ENCODE measurements at regions not wholly inside any gene's neighbourhood (a gene's known extent, or its start where the extent isn't known, plus 50 kb on each side); places are given as distances from the start of the nearest gene placed in this dataset.

DNA sequence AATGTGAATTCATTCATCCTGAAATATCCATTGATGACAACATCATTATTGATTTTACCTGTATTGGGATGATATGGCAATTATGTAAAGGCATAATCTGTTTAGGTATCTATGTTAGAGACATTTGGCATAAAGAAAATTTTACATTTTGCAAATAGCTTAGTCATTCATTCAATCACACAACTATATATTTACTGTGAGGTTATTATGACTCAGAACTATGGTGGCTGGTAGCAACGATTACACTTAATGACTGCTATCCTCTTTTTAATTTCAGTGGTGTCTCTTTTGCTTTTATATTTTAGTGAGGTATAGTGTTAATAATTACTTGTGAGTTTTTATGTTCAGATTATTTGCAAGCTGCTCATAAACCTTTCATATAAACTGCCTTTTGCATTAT lies 955.9 kb downstream of the SLITRK6 start:
- TF ChIP-seq RFX5 (IDR thresholded peaks at IDR 0.05; ENCODE audit: low read depth, low read length) (no peak), BHLHE40 (IDR thresholded peaks at IDR 0.05; ENCODE audit: low read depth, low read length) (no peak), POLR2A (IDR thresholded peaks at IDR 0.05; ENCODE audit: low read depth, low read length) (no peak), MXI1 (IDR thresholded peaks at IDR 0.05; ENCODE audit: borderline replicate concordance, low read depth, low read length) (no peak), RCOR1 (IDR thresholded peaks at IDR 0.05; ENCODE audit: insufficient replicate concordance, low read length) (no peak), RAD21 (IDR thresholded peaks at IDR 0.05; ENCODE audit: low read length) (no peak)
- TF ChIP-seq, protein P1, sequence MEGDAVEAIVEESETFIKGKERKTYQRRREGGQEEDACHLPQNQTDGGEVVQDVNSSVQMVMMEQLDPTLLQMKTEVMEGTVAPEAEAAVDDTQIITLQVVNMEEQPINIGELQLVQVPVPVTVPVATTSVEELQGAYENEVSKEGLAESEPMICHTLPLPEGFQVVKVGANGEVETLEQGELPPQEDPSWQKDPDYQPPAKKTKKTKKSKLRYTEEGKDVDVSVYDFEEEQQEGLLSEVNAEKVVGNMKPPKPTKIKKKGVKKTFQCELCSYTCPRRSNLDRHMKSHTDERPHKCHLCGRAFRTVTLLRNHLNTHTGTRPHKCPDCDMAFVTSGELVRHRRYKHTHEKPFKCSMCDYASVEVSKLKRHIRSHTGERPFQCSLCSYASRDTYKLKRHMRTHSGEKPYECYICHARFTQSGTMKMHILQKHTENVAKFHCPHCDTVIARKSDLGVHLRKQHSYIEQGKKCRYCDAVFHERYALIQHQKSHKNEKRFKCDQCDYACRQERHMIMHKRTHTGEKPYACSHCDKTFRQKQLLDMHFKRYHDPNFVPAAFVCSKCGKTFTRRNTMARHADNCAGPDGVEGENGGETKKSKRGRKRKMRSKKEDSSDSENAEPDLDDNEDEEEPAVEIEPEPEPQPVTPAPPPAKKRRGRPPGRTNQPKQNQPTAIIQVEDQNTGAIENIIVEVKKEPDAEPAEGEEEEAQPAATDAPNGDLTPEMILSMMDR (conservative IDR thresholded peaks at IDR 0.05; ENCODE audit: low read depth, low read length), result no peak
- TF ChIP-seq, protein P2, sequence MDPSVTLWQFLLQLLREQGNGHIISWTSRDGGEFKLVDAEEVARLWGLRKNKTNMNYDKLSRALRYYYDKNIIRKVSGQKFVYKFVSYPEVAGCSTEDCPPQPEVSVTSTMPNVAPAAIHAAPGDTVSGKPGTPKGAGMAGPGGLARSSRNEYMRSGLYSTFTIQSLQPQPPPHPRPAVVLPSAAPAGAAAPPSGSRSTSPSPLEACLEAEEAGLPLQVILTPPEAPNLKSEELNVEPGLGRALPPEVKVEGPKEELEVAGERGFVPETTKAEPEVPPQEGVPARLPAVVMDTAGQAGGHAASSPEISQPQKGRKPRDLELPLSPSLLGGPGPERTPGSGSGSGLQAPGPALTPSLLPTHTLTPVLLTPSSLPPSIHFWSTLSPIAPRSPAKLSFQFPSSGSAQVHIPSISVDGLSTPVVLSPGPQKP (IDR thresholded peaks at IDR 0.05; ENCODE audit: borderline replicate concordance, low read depth, low read length), result no peak
- TF ChIP-seq, protein P3, sequence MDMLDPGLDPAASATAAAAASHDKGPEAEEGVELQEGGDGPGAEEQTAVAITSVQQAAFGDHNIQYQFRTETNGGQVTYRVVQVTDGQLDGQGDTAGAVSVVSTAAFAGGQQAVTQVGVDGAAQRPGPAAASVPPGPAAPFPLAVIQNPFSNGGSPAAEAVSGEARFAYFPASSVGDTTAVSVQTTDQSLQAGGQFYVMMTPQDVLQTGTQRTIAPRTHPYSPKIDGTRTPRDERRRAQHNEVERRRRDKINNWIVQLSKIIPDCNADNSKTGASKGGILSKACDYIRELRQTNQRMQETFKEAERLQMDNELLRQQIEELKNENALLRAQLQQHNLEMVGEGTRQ (IDR thresholded peaks at IDR 0.05; ENCODE audit: low read depth, low read length), result no peak

All from IMR-90 (cell line).